Adrenal gland (tissue), 9 donors: ENCODE measurements at regions not wholly inside any gene's neighbourhood (a gene's known extent, or its start where the extent isn't known, plus 50 kb on each side); places are given as distances from the start of the nearest gene placed in this dataset.

ENCODE experiments used
- DNase-seq, 7 donors: peaks; one replicate each; pipeline ENCODE4 v3.0.0-alpha.2; 2019 to 2020
- H3K27ac ChIP-seq, 5 donors: fragments of 200-600 bp; sonication (generic) in 4 of 5; 1 replicate in 3 of 5; 2 replicates in 2 of 5; pipeline versions ENCODE4 v1.5.1 to v1.8.0; 2016 to 2020; ENCODE audit warnings: mild to moderate bottlenecking in 1 of 5
- H3K27me3 ChIP-seq: fragments of 200-600 bp; 2 replicates; pipeline ENCODE4 v1.8.0; 2021
- H3K36me3 ChIP-seq, 2 donors: fragments of 200-600 bp; replicated peaks in 1 of 2; 1 replicate in 1 of 2; 2 replicates in 1 of 2; pipeline versions ENCODE4 v1.5.1 to v1.8.0; 2018 to 2022
- H3K4me1 ChIP-seq, 2 donors: fragments of 200-600 bp; replicated peaks in 1 of 2; 1 replicate in 1 of 2; 2 replicates in 1 of 2; pipeline versions ENCODE4 v1.5.1 to v1.8.0; 2018 to 2021
- H3K4me3 ChIP-seq, 4 donors: fragments of 200-600 bp; sonication (generic) in 3 of 4; one replicate each; pipeline ENCODE4 v1.5.1; 2016 to 2018
- H3K9me3 ChIP-seq, 3 donors: fragments of 200-600 bp; sonication (generic) in 1 of 3; replicated peaks in 1 of 3; 1 replicate in 2 of 3; 2 replicates in 1 of 3; pipeline versions ENCODE4 v1.5.1 to v1.8.0; 2016 to 2021
- CTCF ChIP-seq, 6 experiments: fragments of 450-650 bp in 4 of 6; fragments of 200-600 bp in 2 of 6; sonication (generic) in 1 of 6; IDR thresholded peaks; 1 replicate in 5 of 6; 2 replicates in 1 of 6; pipeline versions ENCODE4 v1.5.1 to v1.8.0; 2016 to 2021; ENCODE audit warnings: antibody characterized with exemption in 6 of 6, mild to moderate bottlenecking in 2 of 6, moderate library complexity in 1 of 6
- POLR2A ChIP-seq, 2 donors: fragments of 450-650 bp; IDR thresholded peaks; one replicate each; pipeline ENCODE4 v1.6.1; 2017; ENCODE audit warnings: antibody characterized with exemption in 2 of 2, mild to moderate bottlenecking in 2 of 2, moderate library complexity in 1 of 2
- WGBS, 4 donors: extraction: QIAGEN DNeasy Blood & Tissue Kit in 2 of 4; methylation state at CpG; one replicate each; pipeline versions ENCODE4 v1.1.5 to v1.1.7; 2013 to 2017; 5-methylcytosine and 5-hydroxymethylcytosine counted together
- intact Hi-C, 2 donors: fragments of 100-400 bp; cut with DNase I; formaldehyde crosslinking; loops; one replicate each; pipeline versions ENCODE4 v1.14.1 to v1.15.0; 2022 to 2023
- donor health status: healthy with polysubstance abuse.
- donor health status: Bipolar disorder and iron deficiency.
- donor health status: DM: yes; HTN: yes; CAD: no.
- donor health status: DM: no; HTN: no; CAD: no.
- donor health status: DM: no; HTN: no; CAD: no.

- H3K27ac ChIP-seq: no peak overlapping the region
- DNase-seq: no peak
- H3K4me3 ChIP-seq: no peak overlapping the region
- TF ChIP-seq CTCF (IDR thresholded peaks at IDR 0.05) (no peak), POLR2A (IDR thresholded peaks at IDR 0.05) (no peak)
- no peaks in the 10 kb centered on the region for H3K9me3 ChIP-seq
- intact Hi-C loops: no loop called here
- H3K27me3 ChIP-seq: no peaks in the 10 kb centered on the region
- 60 to 72% (median 69%) methylated on average over 6 of the region's 6 CpGs for WGBS, 4 donors
- H3K4me1 ChIP-seq: no peaks in the 10 kb centered on the region
- H3K36me3 ChIP-seq: no peaks in the 10 kb centered on the region
These were observed 680.7 kb downstream of the NR4A2 start for GRCh38 chr2:155651851-155652250.

- intact Hi-C loops: no loop called here
- H3K27me3 ChIP-seq: no peaks in the 10 kb centered on the region
- no peaks in the 10 kb centered on the region for H3K4me1 ChIP-seq
- H3K9me3 ChIP-seq: no peaks in the 10 kb centered on the region
- H3K4me3 ChIP-seq: no peak overlapping the region
- no peak for TF ChIP-seq CTCF (IDR thresholded peaks at IDR 0.05)
- no peak for TF ChIP-seq POLR2A (IDR thresholded peaks at IDR 0.05)
- no peak for DNase-seq
- H3K27ac ChIP-seq: no peak overlapping the region
- no peaks in the 10 kb centered on the region for H3K36me3 ChIP-seq
These were observed 686.7 kb downstream of the NR4A2 start for GRCh38 chr2:155645791-155646190.

GRCh38 chr2:155643056-155643775 is 689.3 kb downstream of the NR4A2 start:
- no peaks in the 10 kb centered on the region for H3K36me3 ChIP-seq
- 55 to 66% (median 58%) methylated on average over 2 of the region's 2 CpGs for WGBS, 4 donors
- intact Hi-C loops: no loop called here
- TF ChIP-seq POLR2A (IDR thresholded peaks at IDR 0.05): no peak
- TF ChIP-seq CTCF (IDR thresholded peaks at IDR 0.05): no peak
- DNase-seq: no peak
- no peaks in the 10 kb centered on the region for H3K4me1 ChIP-seq
- H3K4me3 ChIP-seq: no peak overlapping the region
- no peak overlapping the region for H3K27ac ChIP-seq
- H3K9me3 ChIP-seq: no peaks in the 10 kb centered on the region
- no peaks in the 10 kb centered on the region for H3K27me3 ChIP-seq

GRCh38 chr2:155633887-155634570 is 698.5 kb downstream of the NR4A2 start:
- Histone ChIP-seq H3K4me3 (no peak overlapping the region), H3K9me3 (no peaks in the 10 kb centered on the region), H3K27ac (no peak overlapping the region), H3K36me3 (no peaks in the 10 kb centered on the region), H3K27me3 (no peaks in the 10 kb centered on the region), H3K4me1 (no peaks in the 10 kb centered on the region)
- intact Hi-C loops: no loop called here
- 35 to 46% (median 42%) methylated on average over 4 of the region's 4 CpGs for WGBS, 4 donors
- TF ChIP-seq CTCF (IDR thresholded peaks at IDR 0.05) (no peak), POLR2A (IDR thresholded peaks at IDR 0.05) (no peak)
- DNase-seq: no peak
